Fibroblast of the aortic adventitia (primary cell): ENCODE measurements at regions not wholly inside any gene's neighbourhood (a gene's known extent, or its start where the extent isn't known, plus 50 kb on each side); places are given as distances from the start of the nearest gene placed in this dataset.
"Not testable (repeated sequence)": the region's sequence is repeated elsewhere in the genome, so short reads cannot be mapped to it uniquely, and the experiment has no call there.

Experiments
- DNase-seq: peaks from one replicate; pipeline ENCODE4 v3.0.0-alpha.2; 2010; ENCODE audit warnings: low read depth
- H3K4me3 ChIP-seq: 2 replicates; pipeline ENCODE4 v1.5.1; 2011; ENCODE audit warnings: low read depth, mild to moderate bottlenecking, control low read depth, low read length, moderate library complexity
- TF ChIP-seq, protein P1 (sequence below): IDR thresholded peaks from 2 replicates; pipeline ENCODE4 v1.5.1; 2011; ENCODE audit warnings: mild to moderate bottlenecking, low read length, control low read depth, inconsistent platforms; ENCODE audit not compliant: insufficient read depth

DNA sequence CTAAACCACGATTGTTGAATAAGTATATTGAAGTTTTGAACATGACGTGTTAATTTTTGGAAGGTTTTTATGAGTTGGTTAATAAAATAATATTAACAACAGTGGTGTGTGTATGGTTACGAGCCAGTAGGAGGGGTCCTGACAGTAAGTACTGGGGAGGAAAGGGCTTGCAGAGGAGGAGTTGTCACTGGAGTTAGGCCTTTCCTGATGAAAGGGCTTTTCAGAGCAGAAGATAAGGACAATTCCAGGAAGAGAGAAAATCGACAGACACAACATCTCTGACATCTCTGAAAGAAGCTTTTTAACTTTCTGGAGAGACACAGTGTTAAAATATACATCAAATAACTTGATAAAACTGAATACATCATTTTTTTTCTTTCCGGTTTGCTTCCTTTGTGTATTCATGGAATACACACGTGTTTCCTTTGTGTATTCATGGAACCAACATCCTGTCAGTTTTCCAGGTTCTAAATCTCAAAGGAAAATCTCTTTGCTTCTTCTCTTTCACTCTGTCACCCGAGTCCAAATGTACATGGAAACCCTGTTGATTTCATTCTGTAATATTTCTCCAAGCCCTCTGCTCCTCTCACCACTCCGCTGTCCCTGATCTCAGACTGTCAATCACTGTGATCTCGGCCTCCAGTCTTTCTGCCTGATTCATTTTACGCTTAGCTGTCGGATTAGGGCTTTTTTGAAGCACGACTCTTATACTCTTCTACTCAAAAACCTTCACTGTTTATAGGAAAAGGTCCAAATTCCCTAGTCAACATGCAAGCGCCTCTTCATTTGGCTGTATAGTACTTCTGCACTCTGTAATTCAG is 374.4 kb downstream of the DLEU7 start:
- TF ChIP-seq, protein P1, sequence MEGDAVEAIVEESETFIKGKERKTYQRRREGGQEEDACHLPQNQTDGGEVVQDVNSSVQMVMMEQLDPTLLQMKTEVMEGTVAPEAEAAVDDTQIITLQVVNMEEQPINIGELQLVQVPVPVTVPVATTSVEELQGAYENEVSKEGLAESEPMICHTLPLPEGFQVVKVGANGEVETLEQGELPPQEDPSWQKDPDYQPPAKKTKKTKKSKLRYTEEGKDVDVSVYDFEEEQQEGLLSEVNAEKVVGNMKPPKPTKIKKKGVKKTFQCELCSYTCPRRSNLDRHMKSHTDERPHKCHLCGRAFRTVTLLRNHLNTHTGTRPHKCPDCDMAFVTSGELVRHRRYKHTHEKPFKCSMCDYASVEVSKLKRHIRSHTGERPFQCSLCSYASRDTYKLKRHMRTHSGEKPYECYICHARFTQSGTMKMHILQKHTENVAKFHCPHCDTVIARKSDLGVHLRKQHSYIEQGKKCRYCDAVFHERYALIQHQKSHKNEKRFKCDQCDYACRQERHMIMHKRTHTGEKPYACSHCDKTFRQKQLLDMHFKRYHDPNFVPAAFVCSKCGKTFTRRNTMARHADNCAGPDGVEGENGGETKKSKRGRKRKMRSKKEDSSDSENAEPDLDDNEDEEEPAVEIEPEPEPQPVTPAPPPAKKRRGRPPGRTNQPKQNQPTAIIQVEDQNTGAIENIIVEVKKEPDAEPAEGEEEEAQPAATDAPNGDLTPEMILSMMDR = no peak
- no peak for DNase-seq
- no peak overlapping the region for H3K4me3 ChIP-seq

DNA sequence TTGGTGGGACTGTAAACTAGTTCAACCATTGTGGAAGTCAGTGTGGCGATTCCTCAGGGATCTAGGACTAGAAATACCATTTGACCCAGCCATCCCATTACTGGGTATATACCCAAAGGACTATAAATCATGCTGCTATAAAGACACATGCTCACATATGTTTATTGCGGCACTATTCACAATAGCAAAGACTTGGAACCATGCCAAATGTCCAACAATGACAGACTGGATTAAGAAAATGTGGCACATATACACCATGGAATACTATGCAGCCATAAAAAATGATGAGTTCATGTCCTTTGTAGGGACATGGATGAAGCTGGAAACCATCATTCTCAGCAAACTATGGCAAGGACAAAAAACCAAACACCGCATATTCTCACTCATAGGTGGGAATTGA is 370.4 kb downstream of the DLEU7 start:
- not testable (repeated sequence) for DNase-seq, H3K4me3 ChIP-seq

DNA sequence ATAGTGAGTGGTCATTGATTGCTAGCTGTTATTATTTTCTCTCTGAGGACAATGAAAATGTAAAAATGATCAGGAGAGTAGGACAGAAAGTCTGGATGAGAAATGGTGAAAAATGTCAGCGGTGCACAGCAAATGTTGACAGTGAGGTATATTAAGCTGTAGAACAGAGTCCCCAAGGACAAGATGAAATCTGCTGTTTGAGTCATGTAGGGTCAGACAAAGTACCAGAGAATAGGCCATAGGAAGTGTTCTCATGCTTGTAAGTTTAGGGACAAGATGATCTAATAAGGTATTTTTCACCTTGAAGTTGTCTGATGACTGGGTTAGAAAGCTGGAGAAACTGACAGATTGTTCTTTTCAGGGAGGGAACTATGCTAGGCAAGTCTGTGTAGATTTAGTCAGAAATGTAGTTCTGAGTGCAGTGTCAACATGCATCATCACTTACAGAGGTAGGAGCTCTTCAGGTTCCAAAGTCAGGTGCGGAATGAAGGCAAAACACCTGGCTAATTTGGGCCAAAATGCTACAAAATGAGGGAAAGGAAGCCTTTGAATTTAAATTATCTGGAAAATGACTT is 369.3 kb downstream of the DLEU7 start:
- no peak overlapping the region for H3K4me3 ChIP-seq
- TF ChIP-seq, protein P1 = no peak
- no peak for DNase-seq

DNA sequence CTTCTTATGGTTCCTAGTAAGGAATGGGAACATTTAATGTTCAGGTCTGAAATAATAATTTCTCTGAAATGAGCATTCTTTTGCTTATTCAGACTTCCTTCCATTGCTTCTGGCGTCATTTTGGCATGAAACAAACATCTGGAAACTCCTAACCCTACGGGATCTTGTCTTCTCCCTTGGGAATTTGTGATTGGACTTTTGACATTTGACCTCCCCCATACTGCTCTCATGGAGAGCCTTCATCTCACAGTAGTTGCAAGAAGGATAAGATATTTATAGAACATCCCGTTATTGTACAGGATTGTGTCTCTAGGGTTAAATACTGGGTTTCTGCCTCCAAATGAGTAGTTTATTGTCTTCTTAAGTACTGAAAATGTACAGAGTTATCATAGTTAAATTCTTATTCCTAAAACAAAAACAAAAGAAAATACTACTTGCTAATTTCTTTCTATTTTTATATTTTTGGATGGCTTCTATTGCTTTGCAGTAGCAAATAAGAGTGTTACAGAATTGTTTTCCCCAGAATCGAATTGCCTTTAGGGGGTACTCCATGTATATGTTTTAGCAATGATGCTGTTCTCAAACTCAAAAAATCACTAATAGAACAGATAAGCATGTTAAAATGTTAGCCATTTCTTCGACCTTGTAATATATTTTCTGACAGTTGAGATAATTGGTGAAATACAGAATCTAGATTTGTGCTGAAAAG is 366.8 kb downstream of the DLEU7 start:
- no peak for DNase-seq

DNA sequence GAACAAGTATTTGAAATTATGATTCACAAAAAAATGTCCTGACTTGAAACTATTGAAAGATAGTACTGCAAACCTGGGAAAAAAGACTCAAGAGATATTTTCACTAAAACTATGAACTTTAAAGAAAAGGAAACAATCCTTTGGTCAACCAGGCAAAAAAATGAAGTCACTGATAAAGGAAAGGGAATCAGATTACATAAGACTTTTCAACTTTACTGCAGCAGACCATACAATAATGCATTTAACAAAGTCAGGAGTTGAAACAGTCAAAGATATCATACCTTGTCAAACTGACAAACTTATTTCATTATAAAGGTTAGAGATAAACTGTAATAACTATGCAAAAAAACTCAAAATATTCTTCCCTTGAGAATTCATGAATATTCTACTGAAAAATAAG is 361.6 kb downstream of the DLEU7 start:
- no peak for DNase-seq
- no peak overlapping the region for H3K4me3 ChIP-seq
- TF ChIP-seq, protein P1 = no peak

More for the DNA sequence above, 366.8 kb downstream of the DLEU7 start:
- no peak overlapping the region for H3K4me3 ChIP-seq
- TF ChIP-seq, protein P1 = no peak

DNA sequence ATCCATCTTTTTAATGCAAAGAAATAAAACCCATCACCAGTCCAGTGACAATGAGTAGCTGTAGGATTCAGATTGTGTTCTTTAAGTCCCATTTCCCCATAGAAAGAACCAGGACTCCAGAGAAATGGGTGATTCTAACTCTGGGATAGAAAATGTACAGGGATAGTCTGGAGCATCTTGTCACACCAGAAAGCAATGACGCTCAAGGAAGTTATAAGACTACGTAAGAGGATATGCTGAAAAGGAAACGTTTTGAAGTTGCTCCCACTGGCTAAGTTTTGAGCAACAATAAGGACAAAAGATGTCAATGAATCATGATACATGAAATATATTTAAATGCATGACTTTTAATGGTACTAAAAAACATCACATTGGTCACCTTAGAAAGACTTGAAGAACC is 360.1 kb downstream of the DLEU7 start:
- TF ChIP-seq, protein P1 = no peak
- no peak for DNase-seq
- no peak overlapping the region for H3K4me3 ChIP-seq

DNA sequence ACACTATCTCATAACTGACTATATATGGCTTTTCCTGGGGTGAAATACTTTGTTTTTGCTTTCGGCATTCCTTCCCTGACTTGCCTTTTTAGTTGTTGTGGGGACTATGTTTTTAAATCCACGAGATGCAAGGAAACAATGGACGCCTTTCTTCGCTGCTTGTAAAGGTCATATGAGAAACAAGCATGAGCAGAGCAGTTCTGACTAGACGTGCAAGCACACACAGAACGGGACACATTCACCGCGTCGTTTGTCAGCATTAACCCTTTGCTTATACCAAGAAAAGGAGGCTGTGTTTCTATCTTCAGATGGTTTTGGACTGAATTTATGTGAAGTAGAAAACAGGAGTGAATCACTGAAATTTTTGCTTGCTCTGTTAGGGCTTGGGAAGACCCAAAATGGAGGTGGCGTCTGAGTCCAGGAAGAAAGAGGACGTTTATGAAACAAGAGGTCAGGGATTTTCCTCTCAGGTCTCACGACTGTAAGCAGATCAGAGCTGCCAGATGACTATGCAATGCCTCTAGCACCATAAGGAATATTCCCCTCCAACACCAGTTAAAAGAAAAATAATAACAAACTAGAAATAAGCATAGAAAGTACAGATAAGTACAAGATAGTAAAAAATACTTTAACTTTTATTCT is 358.9 kb downstream of the DLEU7 start:
- no peak overlapping the region for H3K4me3 ChIP-seq
- TF ChIP-seq, protein P1 = no peak
- no peak for DNase-seq
